ENCODE measurements at regions not wholly inside any gene's neighbourhood (a gene's known extent, or its start where the extent isn't known, plus 50 kb on each side); places are given as distances from the start of the nearest gene placed in this dataset.

DNA sequence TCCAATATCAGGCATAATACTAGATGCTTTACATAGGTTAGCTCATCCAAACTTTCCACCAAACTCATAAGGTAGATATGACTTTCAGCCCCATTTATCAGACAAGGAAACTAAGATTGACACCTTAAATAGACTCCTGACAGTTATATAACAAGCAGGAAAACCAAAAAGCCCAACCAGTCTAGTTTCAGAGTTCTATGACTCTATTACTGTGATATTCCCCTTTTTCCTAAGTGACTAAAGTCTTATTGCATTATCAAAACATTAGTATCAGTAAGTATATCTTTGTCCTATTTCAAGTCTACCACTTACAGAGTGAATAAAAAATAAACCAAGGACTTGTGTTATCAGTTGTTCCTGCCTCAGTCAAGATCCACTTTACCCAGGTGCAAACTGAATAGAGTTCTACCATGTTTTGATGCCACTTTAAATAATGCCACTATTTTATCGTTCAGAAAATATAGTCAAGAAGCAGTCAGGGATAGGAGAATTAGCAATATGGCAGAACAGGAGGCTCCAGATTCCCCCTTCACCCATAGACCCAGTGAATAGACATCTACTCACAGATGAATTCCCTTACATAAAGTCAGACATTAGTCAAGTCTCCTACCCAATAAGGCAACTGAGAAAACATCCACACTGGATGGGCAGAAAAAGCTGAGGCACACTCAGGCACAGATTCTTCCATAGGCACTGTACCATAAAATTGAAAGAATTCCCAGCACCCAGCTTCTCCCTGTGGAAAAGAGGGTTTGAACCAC lies 74.1 kb downstream of the CRPPA start:
- no peak for TF ChIP-seq POLR2A (IDR thresholded peaks at IDR 0.05; ENCODE audit: low read length)
- no peak for TF ChIP-seq GATA1 (IDR thresholded peaks at IDR 0.05; ENCODE audit: low read depth, low read length)

DNA sequence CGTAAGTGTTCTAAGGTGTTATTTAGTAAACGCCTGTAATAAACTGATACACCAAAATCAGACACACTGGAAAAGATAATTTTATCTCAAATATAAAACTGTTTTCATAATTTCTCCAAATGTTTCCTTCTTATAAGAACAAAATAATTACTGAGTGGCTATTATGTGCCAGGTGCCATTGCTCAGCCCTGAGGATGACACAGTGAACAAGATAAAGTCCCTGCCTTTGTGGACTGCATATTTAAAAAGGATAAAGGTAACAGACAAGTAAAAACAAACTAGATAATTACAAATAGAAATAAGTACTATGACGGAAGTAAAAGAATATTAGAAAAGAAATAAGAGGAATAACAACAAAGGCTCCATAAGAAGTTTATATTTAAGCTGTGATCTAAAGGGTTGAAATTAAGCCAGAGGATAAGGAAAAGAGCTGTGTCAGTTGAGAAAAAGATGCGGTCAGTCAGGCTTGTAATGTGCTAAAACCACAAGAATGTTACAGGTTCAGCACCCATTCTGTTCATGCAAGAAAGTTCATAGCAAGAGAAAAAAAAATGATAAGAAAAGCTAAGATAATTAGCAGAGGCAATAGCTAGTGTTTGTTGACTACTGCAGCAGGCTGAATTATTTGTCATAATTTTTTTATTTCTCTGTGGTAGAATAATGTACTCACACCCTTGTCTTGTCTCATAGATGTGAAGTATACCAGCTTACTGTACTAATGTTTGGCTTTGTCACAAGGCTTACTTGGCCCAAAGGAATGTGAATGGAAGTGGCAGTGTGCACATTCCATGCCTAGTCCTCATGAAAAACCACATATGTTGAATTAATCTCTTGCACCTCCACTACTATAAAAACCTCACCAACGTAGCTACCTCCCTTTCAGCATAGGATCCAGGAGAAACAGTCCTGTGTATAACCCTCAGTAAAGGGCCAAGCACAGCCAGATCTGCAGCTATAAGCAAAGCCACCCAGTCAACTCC lies 75.1 kb downstream of the CRPPA start:
- no peak for DNase-seq
- TF ChIP-seq GATA1 (IDR thresholded peaks at IDR 0.05; ENCODE audit: low read depth, low read length) (no peak), POLR2A (IDR thresholded peaks at IDR 0.05; ENCODE audit: low read length) (no peak)

More for the DNA sequence above, 74.1 kb downstream of the CRPPA start:
- DNase-seq: no peak

DNA sequence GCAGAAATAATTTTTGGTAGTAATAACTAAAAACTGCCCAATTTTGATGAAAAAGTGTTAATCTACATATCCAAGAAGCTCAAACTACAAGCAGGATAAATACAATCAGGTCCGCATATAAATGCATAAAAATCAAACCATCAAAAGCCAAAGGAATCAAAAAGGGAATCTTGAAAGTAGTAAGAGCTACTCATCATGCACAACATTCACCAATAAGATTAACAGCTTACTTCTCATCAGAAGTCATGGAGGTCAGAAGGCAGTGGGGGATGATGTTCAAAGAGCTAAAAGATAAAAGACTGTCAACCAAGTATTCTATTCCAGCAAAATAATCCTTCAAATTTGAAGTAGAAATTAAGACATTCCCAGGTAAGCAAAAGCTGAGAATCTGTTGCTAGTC lies 76.4 kb downstream of the CRPPA start:
- TF ChIP-seq POLR2A (IDR thresholded peaks at IDR 0.05; ENCODE audit: low read length) (no peak), GATA1 (IDR thresholded peaks at IDR 0.05; ENCODE audit: low read depth, low read length) (no peak)
- DNase-seq: peak in 1 of 2 experiments; percentile 1

DNA sequence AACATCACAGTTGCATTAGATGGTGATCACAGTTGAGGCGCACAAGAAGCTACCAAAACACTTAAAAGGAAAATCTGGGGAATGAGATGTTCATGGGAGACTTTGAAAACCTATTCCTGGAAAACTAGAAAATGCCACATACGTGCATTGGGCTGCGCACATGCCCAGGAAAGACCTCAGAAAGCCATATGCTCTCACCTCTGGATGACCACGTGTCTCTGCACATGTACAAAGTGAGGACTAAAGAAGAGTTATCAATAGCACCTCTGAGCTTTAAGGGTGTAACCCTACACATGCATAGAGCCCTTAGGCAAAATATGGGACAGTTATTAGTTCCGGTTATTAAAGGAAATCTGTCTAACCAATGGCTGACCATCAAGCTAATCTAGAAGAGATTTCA lies 77.7 kb downstream of the CRPPA start:
- TF ChIP-seq POLR2A (IDR thresholded peaks at IDR 0.05; ENCODE audit: low read length) (no peak), GATA1 (IDR thresholded peaks at IDR 0.05; ENCODE audit: low read depth, low read length) (no peak)
- DNase-seq: no peak

DNA sequence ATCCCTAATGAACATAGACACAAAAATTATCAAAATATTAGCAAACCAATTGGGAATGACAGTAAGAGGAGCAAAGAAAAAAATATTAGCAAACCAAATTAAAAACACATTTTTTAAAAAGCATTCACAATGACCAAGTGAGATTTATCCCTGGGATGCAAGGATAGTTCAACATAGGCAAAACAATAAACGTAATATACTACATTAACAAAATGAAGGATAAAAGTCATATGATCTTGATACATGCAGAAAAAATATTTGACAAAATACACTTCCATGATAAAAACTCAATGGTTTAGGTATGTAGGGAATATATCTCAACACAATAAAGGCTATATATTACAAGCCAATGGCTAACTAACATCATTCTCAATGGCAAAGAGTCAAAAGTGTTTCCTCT lies 83.3 kb downstream of the CRPPA start:
- DNase-seq: no peak
- TF ChIP-seq POLR2A (IDR thresholded peaks at IDR 0.05; ENCODE audit: low read length) (no peak), GATA1 (IDR thresholded peaks at IDR 0.05; ENCODE audit: low read depth, low read length) (no peak)

DNA sequence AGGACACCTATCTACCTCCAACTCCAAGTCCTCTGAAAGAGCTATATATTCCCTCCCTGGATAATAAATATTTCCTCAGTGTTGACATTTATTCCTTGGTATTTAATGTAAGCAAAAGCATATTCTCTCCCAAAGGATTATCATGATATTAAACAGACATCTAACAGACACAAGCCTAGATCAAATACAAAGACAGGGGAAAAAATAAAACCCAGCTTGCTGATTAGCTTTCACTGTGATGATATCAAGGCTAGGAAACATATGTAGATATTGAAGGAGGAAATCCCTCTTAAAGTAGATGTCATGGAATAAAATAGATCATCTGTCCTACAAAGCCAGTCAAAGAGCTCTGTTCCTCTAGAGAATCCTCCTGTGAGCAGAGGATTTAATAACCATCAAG lies 95.2 kb downstream of the CRPPA start:
- TF ChIP-seq POLR2A (IDR thresholded peaks at IDR 0.05; ENCODE audit: low read length) (no peak), GATA1 (IDR thresholded peaks at IDR 0.05; ENCODE audit: low read depth, low read length) (no peak)
- DNase-seq: no peak

DNA sequence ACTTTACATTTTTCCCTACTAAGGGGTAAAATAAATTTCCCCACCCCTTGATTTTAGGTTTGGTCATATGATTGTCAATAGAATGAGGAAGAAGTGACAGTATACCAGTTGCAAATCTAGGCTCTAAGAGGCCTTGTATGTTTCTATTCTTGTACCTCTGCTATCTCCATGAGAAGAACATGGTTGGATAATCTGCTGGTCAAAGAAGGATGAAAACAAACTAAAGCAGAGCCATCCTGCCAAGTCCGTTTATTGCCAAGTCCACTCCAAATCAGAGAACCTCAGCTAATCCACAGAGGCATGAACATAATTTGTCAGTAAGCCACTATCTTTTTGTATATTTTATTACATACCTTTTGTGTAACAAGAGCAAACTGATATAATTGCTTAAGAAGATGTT lies 98.0 kb downstream of the CRPPA start:
- no peak for TF ChIP-seq GATA1 (IDR thresholded peaks at IDR 0.05; ENCODE audit: low read depth, low read length)
- no peak for TF ChIP-seq POLR2A (IDR thresholded peaks at IDR 0.05; ENCODE audit: low read length)
- DNase-seq: no peak

DNA sequence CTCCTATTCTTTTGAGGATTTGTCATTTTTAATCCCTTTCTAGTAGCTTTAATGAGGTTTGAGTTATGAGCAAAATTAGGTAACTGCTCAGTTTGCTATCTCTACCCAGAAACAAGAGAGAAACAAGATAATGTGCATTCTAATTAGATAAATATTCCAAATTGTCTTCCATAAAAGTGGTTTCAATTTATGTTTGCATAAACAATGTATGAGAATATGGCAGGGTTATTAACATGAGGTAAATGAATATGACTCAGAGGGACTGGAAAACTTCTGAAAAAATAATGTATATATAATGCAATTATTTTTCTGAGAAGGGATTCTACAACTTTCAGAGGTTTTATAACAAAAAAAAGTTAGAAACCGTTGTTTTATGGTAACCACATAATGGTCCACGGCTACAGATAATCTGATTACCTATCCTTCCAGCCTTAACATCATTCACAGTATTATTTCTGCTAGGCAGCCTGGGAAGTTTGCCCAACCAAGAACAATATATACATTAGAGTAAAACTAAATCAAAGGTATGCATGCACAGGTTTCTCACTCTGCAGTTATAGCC lies 101.2 kb downstream of the CRPPA start:
- TF ChIP-seq GATA1 (IDR thresholded peaks at IDR 0.05; ENCODE audit: low read depth, low read length) (no peak), POLR2A (IDR thresholded peaks at IDR 0.05; ENCODE audit: low read length) (no peak)
- DNase-seq: no peak

DNA sequence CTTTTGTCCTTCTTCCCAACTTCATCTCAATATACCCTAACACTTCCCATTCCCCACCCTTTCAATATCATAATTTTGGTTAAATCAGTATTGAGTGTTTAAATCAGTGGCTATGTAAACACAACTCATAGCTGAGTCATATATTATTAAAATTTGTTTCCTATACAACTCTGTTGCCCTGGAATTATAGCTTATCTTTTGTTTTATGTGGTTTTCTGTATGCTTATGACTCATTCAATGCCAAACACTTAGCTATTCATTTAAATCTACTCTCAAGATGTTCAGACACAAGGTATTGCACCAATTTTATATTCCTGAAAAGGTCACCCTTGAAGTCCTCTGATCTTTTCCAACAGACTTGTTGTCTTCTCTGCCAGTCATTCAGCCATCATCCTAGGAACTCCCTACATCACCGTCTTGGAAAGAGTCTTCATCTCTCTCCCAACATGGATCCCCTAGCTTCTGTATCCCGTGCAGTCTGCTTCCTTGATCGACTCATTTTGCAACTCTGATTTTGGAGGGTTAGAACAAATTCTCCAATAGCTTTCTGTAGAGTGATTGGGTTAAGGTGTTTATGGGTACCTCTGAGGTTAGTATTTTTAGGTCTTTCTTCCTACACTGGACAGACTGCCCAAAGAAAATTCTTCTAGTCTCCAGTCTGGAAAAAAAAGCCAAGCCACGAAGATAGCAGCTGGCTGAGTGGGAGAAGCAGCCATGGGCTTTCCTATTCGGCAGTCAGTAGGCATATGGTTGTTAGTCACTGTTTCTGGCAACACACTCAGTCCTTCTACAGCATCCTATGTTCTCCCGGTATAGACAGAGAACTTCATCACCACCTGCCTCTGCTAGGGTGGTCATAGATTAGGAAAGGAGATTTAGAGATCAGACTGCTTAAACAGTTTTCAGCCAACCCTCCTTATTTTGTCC lies 102.1 kb downstream of the CRPPA start:
- TF ChIP-seq GATA1 (IDR thresholded peaks at IDR 0.05; ENCODE audit: low read depth, low read length): no peak
- TF ChIP-seq POLR2A (IDR thresholded peaks at IDR 0.05; ENCODE audit: low read length): no peak
- DNase-seq: no peak

DNA sequence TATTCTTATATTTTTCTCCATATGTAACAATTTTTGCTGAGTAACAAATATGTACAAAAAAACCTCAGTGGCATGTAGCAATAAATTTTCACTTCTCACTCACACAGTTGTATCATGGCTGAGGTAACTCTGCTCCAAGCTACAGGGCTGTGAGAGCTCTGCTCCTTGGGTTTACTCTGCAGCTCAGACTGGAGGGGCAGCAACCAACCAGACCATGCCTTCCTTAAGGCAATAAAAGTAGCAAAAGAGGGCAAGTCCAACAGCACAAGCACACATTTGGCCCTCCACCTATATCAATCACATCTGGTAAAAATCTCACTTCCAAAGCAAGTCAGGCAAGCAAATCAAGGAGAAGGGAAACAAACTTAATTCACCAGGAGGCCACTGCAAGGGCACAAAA lies 102.9 kb downstream of the CRPPA start:
- DNase-seq: no peak
- TF ChIP-seq GATA1 (IDR thresholded peaks at IDR 0.05; ENCODE audit: low read depth, low read length) (no peak), POLR2A (IDR thresholded peaks at IDR 0.05; ENCODE audit: low read length) (no peak)

DNA sequence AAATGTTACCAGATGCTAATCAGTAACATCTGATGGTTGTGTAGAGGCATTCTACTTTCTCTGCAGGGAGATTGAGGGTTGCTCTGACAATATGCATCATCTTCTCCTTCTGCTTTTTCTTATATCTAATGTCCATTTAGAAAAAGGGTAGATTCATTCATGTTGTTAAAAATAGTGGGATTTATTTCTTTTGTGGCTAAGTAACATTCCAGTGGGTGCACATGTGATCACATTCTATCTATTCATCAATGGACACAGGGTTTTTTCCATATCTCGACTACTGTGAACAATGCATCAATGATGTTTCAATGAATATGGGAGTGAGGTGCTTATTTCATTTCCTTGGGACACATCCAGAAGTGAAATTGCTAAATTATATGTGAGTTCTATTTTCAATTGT lies 103.9 kb downstream of the CRPPA start:
- no peak for DNase-seq
- TF ChIP-seq GATA1 (IDR thresholded peaks at IDR 0.05; ENCODE audit: low read depth, low read length): no peak
- TF ChIP-seq POLR2A (IDR thresholded peaks at IDR 0.05; ENCODE audit: low read length): no peak

DNA sequence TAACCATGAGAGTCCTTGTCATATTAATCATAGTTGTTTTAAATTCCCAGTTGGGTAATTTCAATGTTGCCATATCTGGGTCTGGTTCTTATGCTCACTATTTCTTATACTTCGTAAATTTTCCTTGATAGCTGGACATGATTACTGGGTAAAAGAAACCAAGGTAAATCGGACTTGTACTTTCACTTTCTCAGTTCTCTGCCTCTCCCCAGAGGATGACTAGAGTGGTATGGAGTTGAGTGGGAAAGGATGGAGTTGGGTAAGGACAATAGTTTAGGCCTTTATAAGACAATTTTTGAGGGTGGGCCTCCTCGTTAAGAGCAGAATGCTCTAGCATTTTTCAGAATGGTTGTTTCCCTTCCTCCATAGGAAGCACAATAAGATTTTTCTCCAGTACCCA lies 106.1 kb downstream of the CRPPA start:
- no peak for DNase-seq
- TF ChIP-seq POLR2A (IDR thresholded peaks at IDR 0.05; ENCODE audit: low read length) (no peak), GATA1 (IDR thresholded peaks at IDR 0.05; ENCODE audit: low read depth, low read length) (no peak)

DNA sequence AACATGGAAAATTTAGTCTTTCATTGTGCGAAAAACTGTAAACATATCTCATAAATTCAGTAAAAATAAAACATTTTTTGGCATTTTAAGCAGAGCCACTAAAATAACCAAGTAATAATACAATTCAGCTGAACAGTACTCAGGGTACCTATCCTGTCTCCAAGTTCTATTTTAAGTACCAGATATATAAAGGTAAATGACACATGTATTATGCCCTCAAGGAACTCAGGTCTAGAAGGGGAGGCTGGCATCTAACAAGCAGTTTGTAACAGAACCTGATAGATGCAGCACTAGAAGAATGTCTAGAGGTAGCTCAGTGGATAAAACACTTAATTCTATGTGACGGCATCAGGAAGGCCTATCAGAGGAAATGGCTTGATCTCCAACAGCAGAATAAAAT lies 112.2 kb downstream of the CRPPA start:
- no peak for TF ChIP-seq POLR2A (IDR thresholded peaks at IDR 0.05; ENCODE audit: low read length)
- no peak for TF ChIP-seq GATA1 (IDR thresholded peaks at IDR 0.05; ENCODE audit: low read depth, low read length)
- DNase-seq: no peak
